SU-DHL-6 (cell line): ENCODE measurements at regions not wholly inside any gene's neighbourhood (a gene's known extent, or its start where the extent isn't known, plus 50 kb on each side); places are given as distances from the start of the nearest gene placed in this dataset.
A peak's percentile ranks its signal among the peaks of the same experiment; 100 is the strongest.

Source experiments
- H2AFZ ChIP-seq: fragments of 200-600 bp; sonication (generic); 2 replicates; pipeline ENCODE4 v1.6.1; 2014; ENCODE audit warnings: low read depth, mild to moderate bottlenecking, moderate library complexity, mixed read lengths, antibody characterized with exemption, low read length; ENCODE audit not compliant: severe bottlenecking
- H3F3A ChIP-seq: fragments of 200-600 bp; shearing (Covaris generic); 2 replicates; pipeline ENCODE4 v1.6.0; 2016; ENCODE audit warnings: antibody characterized with exemption, mild to moderate bottlenecking; ENCODE audit not compliant: insufficient read depth
- H3K27ac ChIP-seq: fragments of 200-600 bp; sonication (generic); 2 replicates; pipeline ENCODE4 v1.5.1; 2016; ENCODE audit warnings: low read depth, mild to moderate bottlenecking, low read length, moderate library complexity, mixed read lengths
- H3K27me3 ChIP-seq: fragments of 200-600 bp; sonication (generic), shearing (Covaris generic); 2 replicates; pipeline ENCODE4 v1.6.0; 2014; ENCODE audit warnings: mild to moderate bottlenecking, low read length
- H3K36me3 ChIP-seq: fragments of 200-600 bp; sonication (generic); 2 replicates; pipeline ENCODE4 v1.6.1; 2014; ENCODE audit warnings: mild to moderate bottlenecking, low read length, mixed read lengths
- H3K4me2 ChIP-seq: fragments of 300-600, 200-600 bp; shearing (Covaris generic), sonication (generic); 2 replicates; pipeline ENCODE4 v1.6.0; 2014; ENCODE audit warnings: low read length, low read depth, mild to moderate bottlenecking; ENCODE audit not compliant: poor library complexity, severe bottlenecking
- H3K4me3 ChIP-seq: fragments of 200-600 bp; sonication (generic); 2 replicates; pipeline ENCODE4 v1.5.1; 2014; ENCODE audit warnings: antibody characterized with exemption, low read length, mild to moderate bottlenecking, mixed read lengths; ENCODE audit not compliant: insufficient read depth, poor library complexity, severe bottlenecking
- H3K79me2 ChIP-seq: fragments of 200-600 bp; sonication (generic); 2 replicates; pipeline ENCODE4 v1.6.1; 2014; ENCODE audit warnings: mild to moderate bottlenecking, low read length, moderate library complexity; ENCODE audit not compliant: insufficient read depth
- H3K9ac ChIP-seq: fragments of 200-600 bp; sonication (generic); 2 replicates; pipeline ENCODE4 v1.7.0; 2014; ENCODE audit warnings: mild to moderate bottlenecking, low read length
- H3K9me2 ChIP-seq: fragments of 200-600 bp; sonication (generic); replicated peaks from 2 replicates; pipeline ENCODE4 v1.6.1; 2014; ENCODE audit warnings: low read length; ENCODE audit not compliant: insufficient read depth
- H3K9me3 ChIP-seq: fragments of 200-600 bp; sonication (generic); 2 replicates; pipeline ENCODE4 v1.6.1; 2014; ENCODE audit warnings: low read length, mixed read lengths; ENCODE audit not compliant: insufficient read depth
- H4K20me1 ChIP-seq: fragments of 200-600 bp; sonication (generic); 2 replicates; pipeline ENCODE4 v1.6.1; 2014; ENCODE audit warnings: low read depth, mild to moderate bottlenecking, antibody characterized with exemption, low read length, moderate library complexity, mixed read lengths
- EZH2phosphoT487 ChIP-seq: fragments of 200-600 bp; sonication (generic), shearing (Covaris generic); conservative IDR thresholded peaks from 2 replicates; pipeline ENCODE4 v1.6.1; 2018; ENCODE audit warnings: mild to moderate bottlenecking, antibody characterized with exemption, low read length, moderate library complexity, mixed read lengths
- TF ChIP-seq, protein P1 (sequence below): fragments of 200-600 bp; sonication (generic); IDR thresholded peaks from one replicate; pipeline ENCODE4 v1.5.1; 2017; ENCODE audit warnings: antibody characterized with exemption, mild to moderate bottlenecking, low read length, moderate library complexity; ENCODE audit not compliant: insufficient read depth, poor library complexity, severe bottlenecking

DNA sequence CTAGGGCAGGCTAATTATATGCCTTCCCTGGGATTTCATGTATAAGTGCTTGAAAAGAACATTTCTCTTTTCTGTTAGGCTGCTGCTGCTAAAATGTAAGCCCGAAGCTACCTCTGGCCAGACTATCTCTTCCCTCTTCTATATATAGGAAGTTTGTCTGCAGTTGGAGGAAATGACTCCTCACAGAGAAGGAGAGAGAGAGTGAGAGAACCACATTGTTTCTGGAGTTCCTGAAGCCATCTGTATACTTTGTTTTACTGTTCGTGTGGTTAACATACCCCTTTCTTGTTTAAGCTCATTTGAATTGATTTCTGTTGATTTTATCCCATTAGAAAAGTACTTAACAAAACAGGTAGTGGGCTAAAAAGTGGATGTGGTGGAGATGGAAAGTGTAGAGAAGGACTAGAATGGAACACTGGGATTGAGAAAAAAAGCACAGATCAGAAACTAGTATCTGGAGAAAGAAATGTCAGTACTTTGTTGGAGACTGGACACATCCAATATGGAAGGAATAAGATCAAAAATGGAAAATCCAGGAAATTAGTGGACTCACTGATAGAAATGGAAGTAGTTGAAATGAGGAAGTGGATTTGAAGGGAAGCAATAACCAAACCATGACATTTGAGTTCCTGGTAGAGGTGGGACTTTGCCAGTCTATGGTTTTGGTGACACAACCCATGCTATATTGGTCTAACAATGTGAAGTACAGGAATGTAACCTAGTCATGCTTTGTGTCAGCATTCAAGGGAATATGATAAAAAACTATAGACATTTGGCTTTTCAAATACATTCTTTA is 112.6 kb downstream of the TMA16 start:
- TF ChIP-seq, protein P1, sequence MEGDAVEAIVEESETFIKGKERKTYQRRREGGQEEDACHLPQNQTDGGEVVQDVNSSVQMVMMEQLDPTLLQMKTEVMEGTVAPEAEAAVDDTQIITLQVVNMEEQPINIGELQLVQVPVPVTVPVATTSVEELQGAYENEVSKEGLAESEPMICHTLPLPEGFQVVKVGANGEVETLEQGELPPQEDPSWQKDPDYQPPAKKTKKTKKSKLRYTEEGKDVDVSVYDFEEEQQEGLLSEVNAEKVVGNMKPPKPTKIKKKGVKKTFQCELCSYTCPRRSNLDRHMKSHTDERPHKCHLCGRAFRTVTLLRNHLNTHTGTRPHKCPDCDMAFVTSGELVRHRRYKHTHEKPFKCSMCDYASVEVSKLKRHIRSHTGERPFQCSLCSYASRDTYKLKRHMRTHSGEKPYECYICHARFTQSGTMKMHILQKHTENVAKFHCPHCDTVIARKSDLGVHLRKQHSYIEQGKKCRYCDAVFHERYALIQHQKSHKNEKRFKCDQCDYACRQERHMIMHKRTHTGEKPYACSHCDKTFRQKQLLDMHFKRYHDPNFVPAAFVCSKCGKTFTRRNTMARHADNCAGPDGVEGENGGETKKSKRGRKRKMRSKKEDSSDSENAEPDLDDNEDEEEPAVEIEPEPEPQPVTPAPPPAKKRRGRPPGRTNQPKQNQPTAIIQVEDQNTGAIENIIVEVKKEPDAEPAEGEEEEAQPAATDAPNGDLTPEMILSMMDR = no peak

DNA sequence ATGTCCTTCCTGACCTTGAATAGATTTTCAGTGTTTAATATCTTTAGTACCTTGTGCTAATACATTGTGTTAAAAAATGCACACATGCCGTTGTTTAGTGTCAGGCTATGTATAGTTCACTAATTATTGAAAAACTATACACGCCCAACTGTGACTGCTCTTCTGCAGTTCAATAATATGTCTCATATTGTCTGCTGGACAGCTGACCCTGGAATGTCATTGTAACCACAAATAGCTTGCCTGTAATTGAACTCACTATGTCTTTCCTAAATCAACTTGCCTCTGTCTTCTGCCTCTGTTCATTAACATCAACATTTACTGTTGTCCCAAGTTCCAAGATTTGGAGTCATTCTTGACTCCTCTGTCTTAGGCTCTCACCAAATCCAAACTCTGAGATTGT is 114.5 kb downstream of the TMA16 start:
- TF ChIP-seq, protein P1 = no peak
- Histone ChIP-seq H3K9me2 (no peaks in the 10 kb centered on the region), H4K20me1 (no peaks in the 10 kb centered on the region), H2AFZ (no peak overlapping the region), H3K4me2 (no peak overlapping the region), H3K4me3 (no peak overlapping the region), H3K27me3 (no peaks in the 10 kb centered on the region), H3K9ac (no peak overlapping the region), H3K79me2 (no peaks in the 10 kb centered on the region), H3K36me3 (no peaks in the 10 kb centered on the region), H3K9me3 (no peaks in the 10 kb centered on the region), H3K27ac (no peak overlapping the region), H3F3A (peaks cover 7% of the 10 kb centered on the region; the same call in 1 of the 2 replicates)

More for the DNA sequence above, 112.6 kb downstream of the TMA16 start:
- H3K79me2 ChIP-seq = no peaks in the 10 kb centered on the region
- no peaks in the 10 kb centered on the region for H3K27me3 ChIP-seq
- no peaks in the 10 kb centered on the region for H3K9me3 ChIP-seq
- H3K4me2 ChIP-seq = no peak overlapping the region
- H2AFZ ChIP-seq = no peak overlapping the region
- H3K9ac ChIP-seq = no peak overlapping the region
- no peak overlapping the region for H3K4me3 ChIP-seq
- peaks cover 7% of the 10 kb centered on the region; the same call in 1 of the 2 replicates for H3F3A ChIP-seq
- H3K36me3 ChIP-seq = no peaks in the 10 kb centered on the region
- H3K9me2 ChIP-seq = no peaks in the 10 kb centered on the region
- H3K27ac ChIP-seq = no peak overlapping the region
- H4K20me1 ChIP-seq = no peaks in the 10 kb centered on the region

DNA sequence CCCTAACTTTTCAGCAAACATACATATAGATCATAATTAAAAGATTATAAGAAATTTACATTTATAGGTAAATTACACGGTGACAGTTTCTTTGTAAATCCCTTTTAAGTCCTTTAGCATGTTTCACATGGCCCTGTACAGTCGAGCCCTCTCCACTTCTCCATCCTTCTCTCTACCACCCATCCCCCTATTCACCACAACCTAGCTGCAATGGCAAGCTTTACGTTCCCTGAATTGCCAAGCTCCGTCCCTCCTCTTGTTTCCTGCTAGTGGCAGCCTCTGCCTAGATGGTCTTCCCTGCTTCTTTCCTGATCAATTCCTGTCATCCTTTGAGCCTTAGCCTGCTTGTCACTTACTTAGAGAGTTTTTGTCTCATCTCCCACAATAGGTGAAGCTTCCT is 116.2 kb downstream of the TMA16 start:
- H4K20me1 ChIP-seq = no peaks in the 10 kb centered on the region
- H3K9me3 ChIP-seq = no peaks in the 10 kb centered on the region
- peak overlapping the region; percentile 60 for H3K4me2 ChIP-seq
- H3K27me3 ChIP-seq = no peaks in the 10 kb centered on the region
- TF ChIP-seq EZH2phosphoT487 = no peak
- TF ChIP-seq, protein P1 = no peak
- no peak overlapping the region for H3K4me3 ChIP-seq
- H3K9ac ChIP-seq = peak overlapping the region; percentile 37
- H3F3A ChIP-seq = peaks cover 7% of the 10 kb centered on the region; the same call in 1 of the 2 replicates
- H3K79me2 ChIP-seq = no peaks in the 10 kb centered on the region
- H3K36me3 ChIP-seq = no peaks in the 10 kb centered on the region
- H3K9me2 ChIP-seq = no peaks in the 10 kb centered on the region
- H2AFZ ChIP-seq = no peak overlapping the region
- peak overlapping the region; percentile 74 for H3K27ac ChIP-seq
